GM12874 (cell line): ENCODE measurements at regions not wholly inside any gene's neighbourhood (a gene's known extent, or its start where the extent isn't known, plus 50 kb on each side); places are given as distances from the start of the nearest gene placed in this dataset.

ENCODE experiments used
- TF ChIP-seq, protein P1 (sequence below): IDR thresholded peaks from 2 replicates; pipeline ENCODE4 v1.5.1; 2011; ENCODE audit warnings: low read depth, mild to moderate bottlenecking, control low read depth, low read length, moderate library complexity; ENCODE audit not compliant: insufficient read depth

DNA sequence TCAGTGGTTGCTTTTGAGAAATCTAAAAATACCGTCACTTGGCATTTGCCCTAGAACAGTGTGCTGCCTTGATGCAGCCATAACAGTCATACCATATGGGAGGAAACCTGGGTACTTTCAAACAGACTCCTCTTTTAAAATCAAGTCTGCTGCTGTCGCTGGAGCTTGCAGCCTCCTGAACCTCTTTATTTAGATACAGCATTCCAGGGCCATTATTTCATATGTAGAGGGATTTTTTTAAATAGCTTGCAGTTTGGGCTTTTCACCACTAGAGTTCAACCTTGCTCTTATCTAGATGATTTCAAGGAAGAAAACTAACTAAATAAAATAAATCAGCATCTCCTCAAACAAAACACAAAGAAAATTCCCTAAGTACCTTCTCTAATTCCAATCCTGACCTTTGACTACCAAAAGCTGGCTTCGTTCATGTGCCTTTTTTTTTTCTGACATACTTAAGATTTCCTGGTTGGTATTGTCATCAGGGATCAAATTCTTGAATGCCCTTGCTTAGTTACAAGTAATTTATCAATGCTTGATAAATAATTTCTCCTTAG lies 111.6 kb downstream of the KBTBD8 start:
- TF ChIP-seq, protein P1, sequence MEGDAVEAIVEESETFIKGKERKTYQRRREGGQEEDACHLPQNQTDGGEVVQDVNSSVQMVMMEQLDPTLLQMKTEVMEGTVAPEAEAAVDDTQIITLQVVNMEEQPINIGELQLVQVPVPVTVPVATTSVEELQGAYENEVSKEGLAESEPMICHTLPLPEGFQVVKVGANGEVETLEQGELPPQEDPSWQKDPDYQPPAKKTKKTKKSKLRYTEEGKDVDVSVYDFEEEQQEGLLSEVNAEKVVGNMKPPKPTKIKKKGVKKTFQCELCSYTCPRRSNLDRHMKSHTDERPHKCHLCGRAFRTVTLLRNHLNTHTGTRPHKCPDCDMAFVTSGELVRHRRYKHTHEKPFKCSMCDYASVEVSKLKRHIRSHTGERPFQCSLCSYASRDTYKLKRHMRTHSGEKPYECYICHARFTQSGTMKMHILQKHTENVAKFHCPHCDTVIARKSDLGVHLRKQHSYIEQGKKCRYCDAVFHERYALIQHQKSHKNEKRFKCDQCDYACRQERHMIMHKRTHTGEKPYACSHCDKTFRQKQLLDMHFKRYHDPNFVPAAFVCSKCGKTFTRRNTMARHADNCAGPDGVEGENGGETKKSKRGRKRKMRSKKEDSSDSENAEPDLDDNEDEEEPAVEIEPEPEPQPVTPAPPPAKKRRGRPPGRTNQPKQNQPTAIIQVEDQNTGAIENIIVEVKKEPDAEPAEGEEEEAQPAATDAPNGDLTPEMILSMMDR = peak; percentile 54

DNA sequence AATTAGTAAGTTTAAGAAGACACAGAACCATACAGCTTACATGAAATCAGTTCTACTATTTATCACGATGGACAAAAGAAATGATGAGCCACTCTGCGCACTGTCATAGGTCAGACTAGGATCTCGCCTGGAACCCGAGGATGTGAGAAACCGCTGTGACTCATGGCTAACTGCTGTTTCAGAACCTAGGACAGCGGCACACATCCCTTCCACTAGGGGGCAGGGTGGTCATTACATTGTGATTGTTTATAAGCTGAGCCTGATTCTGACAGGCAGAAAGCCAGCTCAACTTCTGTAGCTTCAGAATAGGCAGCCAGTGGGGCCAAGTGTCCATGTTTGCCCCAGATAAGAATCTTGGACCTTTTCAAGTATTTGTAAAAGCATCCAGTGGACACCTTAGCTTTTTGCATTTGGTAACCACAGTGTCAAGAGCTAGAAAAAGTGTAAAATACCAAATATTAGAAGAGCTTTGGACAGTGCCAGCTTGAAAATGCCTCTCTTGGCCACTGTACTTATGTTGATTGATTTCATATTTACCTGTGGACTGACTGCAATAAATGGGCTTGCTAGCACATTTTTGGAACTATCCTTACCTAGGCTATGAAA lies 115.8 kb downstream of the KBTBD8 start:
- TF ChIP-seq, protein P1 = peak; percentile 92

DNA sequence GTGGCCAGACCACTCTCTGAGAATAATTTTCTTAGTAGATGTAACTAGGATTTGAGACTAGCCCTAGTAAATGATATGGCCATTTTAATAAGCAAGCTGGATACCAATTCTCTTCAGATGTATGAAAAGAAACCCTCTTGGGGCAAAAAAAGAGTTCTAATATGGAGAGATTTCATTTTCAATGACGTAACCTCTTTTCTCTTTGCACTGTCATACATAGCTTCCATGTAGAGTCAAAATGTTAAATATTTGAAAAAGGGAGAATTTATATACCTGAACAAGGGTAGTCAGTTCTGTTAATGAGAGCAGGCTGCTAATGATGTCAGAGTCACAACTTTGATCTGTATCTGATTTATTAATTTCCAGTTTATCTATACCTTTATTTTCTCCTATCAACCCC lies 120.0 kb downstream of the KBTBD8 start:
- TF ChIP-seq, protein P1 = no peak

DNA sequence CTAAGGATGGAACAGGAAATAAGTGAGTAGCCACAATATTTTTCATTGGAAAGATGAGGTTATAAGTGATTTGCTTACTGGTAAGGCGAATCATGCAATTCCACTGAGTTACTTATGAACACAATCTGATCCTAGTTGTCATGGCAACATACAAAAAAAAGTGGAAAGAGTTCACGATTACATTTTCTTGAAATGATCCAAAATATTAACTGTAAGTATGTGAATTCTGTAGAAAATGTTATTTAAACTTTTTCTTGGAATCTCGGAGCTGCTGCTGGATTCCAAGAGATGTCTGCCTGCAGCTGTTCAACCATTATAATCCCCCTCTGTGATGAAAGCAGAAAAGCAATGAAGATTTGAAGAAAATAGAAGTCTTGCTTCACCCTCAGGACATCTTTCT lies 120.5 kb downstream of the KBTBD8 start:
- TF ChIP-seq, protein P1 = no peak

DNA sequence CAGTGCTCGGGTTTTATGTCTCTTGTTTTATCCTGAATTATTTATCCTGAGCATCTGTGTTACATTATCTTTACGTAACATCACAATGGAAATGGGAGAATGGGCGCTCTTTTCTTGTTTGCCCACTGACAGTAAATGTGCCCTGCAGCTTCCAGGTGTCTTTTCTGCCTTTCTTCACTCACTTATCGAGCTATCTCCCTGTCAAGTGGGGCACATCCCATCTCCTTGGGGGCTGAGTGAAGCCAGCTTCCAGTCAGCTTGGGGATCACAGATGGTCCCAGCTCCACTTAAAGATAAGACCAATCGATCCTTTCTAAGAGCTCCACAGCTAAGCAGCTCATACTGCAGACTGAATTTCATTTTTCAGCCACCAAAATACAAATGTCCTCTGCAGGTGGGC lies 125.8 kb downstream of the KBTBD8 start:
- TF ChIP-seq, protein P1 = no peak

DNA sequence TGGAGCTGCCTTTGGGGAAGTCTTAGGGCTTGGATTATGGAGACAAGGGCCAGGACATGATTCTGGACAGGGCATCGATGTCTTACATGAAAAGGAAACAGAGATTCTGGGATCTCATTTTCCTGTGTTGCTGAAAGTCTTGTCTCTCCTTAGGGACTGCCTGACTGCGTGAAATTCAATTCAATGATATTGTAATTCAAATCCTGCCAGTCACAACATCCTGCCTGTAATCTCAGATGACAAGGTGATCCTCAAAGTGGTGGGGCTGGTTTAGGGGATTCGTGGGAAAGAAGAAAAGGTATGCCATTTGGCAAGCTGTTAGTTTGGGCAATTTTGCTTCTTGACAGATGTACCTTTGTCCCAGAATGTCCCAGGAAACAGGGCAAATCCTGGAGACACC lies 129.1 kb downstream of the KBTBD8 start:
- TF ChIP-seq, protein P1 = no peak

DNA sequence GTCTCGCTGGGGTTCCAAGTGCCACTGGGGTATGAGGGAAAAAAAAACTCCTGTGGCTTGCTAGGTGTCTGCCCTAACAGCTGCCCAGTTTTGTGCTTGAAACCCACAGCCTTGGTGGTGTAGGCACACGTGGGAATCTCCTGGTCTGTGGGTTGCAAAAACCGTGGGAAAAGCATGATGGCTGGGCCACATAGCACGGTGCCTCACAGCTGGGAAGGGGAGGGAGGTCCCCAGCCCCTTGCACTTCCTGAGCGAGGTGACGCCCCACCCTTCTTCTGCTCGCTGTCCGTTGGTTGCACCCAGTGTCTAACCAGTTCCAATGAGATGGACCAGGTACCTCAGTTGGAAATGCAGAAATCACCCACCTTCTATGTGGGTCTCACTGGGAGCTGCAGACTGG lies 144.3 kb downstream of the KBTBD8 start:
- TF ChIP-seq, protein P1 = no peak
